ENCODE measurements at regions not wholly inside any gene's neighbourhood (a gene's known extent, or its start where the extent isn't known, plus 50 kb on each side); places are given as distances from the start of the nearest gene placed in this dataset.

DNA sequence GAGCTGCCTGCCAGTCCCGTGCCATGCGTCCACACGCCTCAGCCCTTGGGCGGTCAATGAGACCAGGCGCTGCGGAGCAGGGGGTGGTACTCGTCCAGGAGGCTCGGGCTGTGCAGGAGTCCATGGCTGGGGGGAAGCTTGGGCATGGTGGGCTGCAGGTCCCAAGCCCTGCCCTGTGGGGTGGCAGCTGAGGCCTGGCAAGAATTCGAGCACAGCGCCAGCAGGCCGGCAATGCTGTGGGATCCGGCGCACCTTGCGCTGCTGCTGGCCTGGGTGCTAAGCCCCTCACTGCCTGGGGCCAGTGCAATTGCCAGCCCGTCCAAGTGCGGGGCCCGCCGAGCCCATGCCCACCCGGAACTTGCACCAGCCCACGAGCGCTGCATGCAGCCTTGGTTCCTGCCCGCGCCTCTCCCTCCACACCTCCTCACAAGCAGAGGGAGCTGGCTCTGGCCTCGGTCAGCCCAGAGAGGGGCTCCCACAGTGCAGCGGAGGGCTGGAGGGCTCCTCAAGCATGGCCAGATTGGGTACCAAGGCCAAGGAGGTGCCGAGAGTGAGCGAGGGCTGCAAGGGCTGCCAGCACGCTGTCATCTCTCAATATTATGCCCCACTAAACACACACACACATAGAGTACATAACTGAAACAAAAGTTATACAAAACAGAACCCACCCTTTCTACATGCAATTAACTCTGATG lies 307.7 kb downstream of the LMO4 start:
- H3K27me3 ChIP-seq (ENCODE audit: control insufficient read depth in 2 of 2, insufficient read depth in 2 of 2, low read length in 2 of 2), result no peaks in the 10 kb centered on the region
- peaks cover 11 to 30% (median 17%) of the 10 kb centered on the region in 7 donors for H3K9me3 Mint-ChIP-seq
- no peaks in the 10 kb centered on the region for H3K4me1 ChIP-seq (ENCODE audit: control insufficient read depth in 1 of 2, insufficient read depth in 2 of 2, low read length in 2 of 2)
- over 99% methylated on average over 20 of the region's 28 CpGs for WGBS (ENCODE audit: insufficient coverage)
- no peaks in the 10 kb centered on the region for H3K36me3 ChIP-seq (replicated peaks in 1 of 2; ENCODE audit: control insufficient read depth in 1 of 2, insufficient read depth in 2 of 2, low read length in 2 of 2)
- no peak overlapping the region for H3K9ac ChIP-seq (ENCODE audit: insufficient read depth, low read length, poor library complexity, severe bottlenecking)
- TF ChIP-seq, protein P1, sequence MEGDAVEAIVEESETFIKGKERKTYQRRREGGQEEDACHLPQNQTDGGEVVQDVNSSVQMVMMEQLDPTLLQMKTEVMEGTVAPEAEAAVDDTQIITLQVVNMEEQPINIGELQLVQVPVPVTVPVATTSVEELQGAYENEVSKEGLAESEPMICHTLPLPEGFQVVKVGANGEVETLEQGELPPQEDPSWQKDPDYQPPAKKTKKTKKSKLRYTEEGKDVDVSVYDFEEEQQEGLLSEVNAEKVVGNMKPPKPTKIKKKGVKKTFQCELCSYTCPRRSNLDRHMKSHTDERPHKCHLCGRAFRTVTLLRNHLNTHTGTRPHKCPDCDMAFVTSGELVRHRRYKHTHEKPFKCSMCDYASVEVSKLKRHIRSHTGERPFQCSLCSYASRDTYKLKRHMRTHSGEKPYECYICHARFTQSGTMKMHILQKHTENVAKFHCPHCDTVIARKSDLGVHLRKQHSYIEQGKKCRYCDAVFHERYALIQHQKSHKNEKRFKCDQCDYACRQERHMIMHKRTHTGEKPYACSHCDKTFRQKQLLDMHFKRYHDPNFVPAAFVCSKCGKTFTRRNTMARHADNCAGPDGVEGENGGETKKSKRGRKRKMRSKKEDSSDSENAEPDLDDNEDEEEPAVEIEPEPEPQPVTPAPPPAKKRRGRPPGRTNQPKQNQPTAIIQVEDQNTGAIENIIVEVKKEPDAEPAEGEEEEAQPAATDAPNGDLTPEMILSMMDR (IDR thresholded peaks at IDR 0.05), result no peak
- no peaks in the 10 kb centered on the region for H3K4me1 Mint-ChIP-seq
- no peaks in the 10 kb centered on the region for H3K27me3 Mint-ChIP-seq (ENCODE audit: low read depth in 3 of 3)
- H3K9me3 ChIP-seq (replicated peaks in 1 of 2; ENCODE audit: control insufficient read depth in 1 of 2, insufficient read depth in 1 of 2, low read length in 2 of 2), result peaks cover 16 to 22% of the 10 kb centered on the region in 2 donors
- no peak overlapping the region for H2AFZ ChIP-seq (ENCODE audit: insufficient read depth, low read depth, low read length, poor library complexity, severe bottlenecking)
- no peak overlapping the region for H3K27ac Mint-ChIP-seq
- no peaks in the 10 kb centered on the region for H3K79me2 ChIP-seq (ENCODE audit: insufficient read depth, low read length)
- DNase-seq, result no peak
- H3K4me3 Mint-ChIP-seq, result no peak overlapping the region
- H3K4me2 ChIP-seq (replicated peaks; ENCODE audit: extremely low read depth, low read length, poor library complexity, severe bottlenecking), result no peak overlapping the region
- no peaks in the 10 kb centered on the region for H4K20me1 ChIP-seq (ENCODE audit: insufficient read depth, low read length)
- H3K36me3 Mint-ChIP-seq, result no peaks in the 10 kb centered on the region
- intact Hi-C loops (cut with micrococcal nuclease), result no loop called here
- H3K4me3 ChIP-seq (replicated peaks in 1 of 3; ENCODE audit: low read depth in 2 of 3, low read length in 3 of 3), result no peak overlapping the region
- no peak overlapping the region for H3K27ac ChIP-seq (ENCODE audit: low read depth in 1 of 2, low read length in 2 of 2)

DNA sequence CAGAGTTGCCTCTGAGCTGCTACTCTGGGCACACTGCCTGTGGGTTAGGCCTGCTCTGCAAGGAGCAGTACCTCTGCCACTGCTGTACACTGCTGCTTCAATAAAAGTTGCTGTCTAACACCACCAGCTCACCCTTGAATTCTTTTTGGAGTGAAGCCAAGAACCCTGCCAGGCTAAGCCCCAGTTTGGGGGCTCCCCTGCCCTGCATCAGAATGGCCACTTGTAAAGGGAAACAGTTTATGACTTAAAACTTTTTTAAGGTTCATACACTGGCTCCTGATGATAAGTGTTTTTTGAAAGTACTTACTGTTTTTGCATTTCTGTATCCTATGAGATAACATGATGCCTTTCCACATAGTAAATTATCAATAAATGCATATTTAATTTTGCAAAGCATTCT lies 310.0 kb downstream of the LMO4 start:
- Mint-ChIP-seq H3K4me3 (no peak overlapping the region), H3K4me1 (no peaks in the 10 kb centered on the region)

More for the DNA sequence above, 310.0 kb downstream of the LMO4 start:
- Histone ChIP-seq H2AFZ (ENCODE audit: insufficient read depth, low read depth, low read length, poor library complexity, severe bottlenecking) (no peak overlapping the region), H3K4me3 (replicated peaks in 1 of 3; ENCODE audit: low read depth in 2 of 3, low read length in 3 of 3) (no peak overlapping the region), H3K36me3 (replicated peaks in 1 of 2; ENCODE audit: control insufficient read depth in 1 of 2, insufficient read depth in 2 of 2, low read length in 2 of 2) (no peaks in the 10 kb centered on the region), H3K79me2 (ENCODE audit: insufficient read depth, low read length) (no peaks in the 10 kb centered on the region), H3K27ac (ENCODE audit: low read depth in 1 of 2, low read length in 2 of 2) (no peak overlapping the region), H3K4me1 (ENCODE audit: control insufficient read depth in 1 of 2, insufficient read depth in 2 of 2, low read length in 2 of 2) (no peaks in the 10 kb centered on the region), H3K9me3 (replicated peaks in 1 of 2; ENCODE audit: control insufficient read depth in 1 of 2, insufficient read depth in 1 of 2, low read length in 2 of 2) (peaks cover 16 to 20% of the 10 kb centered on the region in 2 donors), H4K20me1 (ENCODE audit: insufficient read depth, low read length) (no peaks in the 10 kb centered on the region), H3K4me2 (replicated peaks; ENCODE audit: extremely low read depth, low read length, poor library complexity, severe bottlenecking) (no peak overlapping the region), H3K27me3 (ENCODE audit: control insufficient read depth in 2 of 2, insufficient read depth in 2 of 2, low read length in 2 of 2) (no peaks in the 10 kb centered on the region), H3K9ac (ENCODE audit: insufficient read depth, low read length, poor library complexity, severe bottlenecking) (no peak overlapping the region)
- no peak overlapping the region for H3K27ac Mint-ChIP-seq
- intact Hi-C loops (cut with micrococcal nuclease), result no loop called here
- DNase-seq, result no peak
- peaks cover 0 to 2% (median 0%) of the 10 kb centered on the region in 3 donors for H3K27me3 Mint-ChIP-seq (ENCODE audit: low read depth in 3 of 3)
- TF ChIP-seq, protein P1 (IDR thresholded peaks at IDR 0.05), result no peak
- peaks cover 11 to 28% (median 17%) of the 10 kb centered on the region in 7 donors for H3K9me3 Mint-ChIP-seq
- H3K36me3 Mint-ChIP-seq, result no peaks in the 10 kb centered on the region

Data from CD14-positive monocyte (primary cell).